WERI-Rb-1 (cell line): ENCODE measurements at regions not wholly inside any gene's neighbourhood (a gene's known extent, or its start where the extent isn't known, plus 50 kb on each side); places are given as distances from the start of the nearest gene placed in this dataset.

ENCODE experiments used
- DNase-seq: peaks from one replicate; pipeline ENCODE4 v3.0.0-alpha.2; 2020
- H3K27ac ChIP-seq: fragments of 250-450 bp; sonication (Bioruptor Pico); 2 replicates; pipeline ENCODE4 v1.5.1; 2020; ENCODE audit warnings: mild to moderate bottlenecking, moderate library complexity
- H3K27me3 ChIP-seq: fragments of 250-450 bp; sonication (Bioruptor Pico); 2 replicates; pipeline ENCODE4 v1.5.1; 2021; ENCODE audit warnings: mild to moderate bottlenecking, low read depth, moderate library complexity; ENCODE audit not compliant: insufficient read depth, severe bottlenecking
- H3K36me3 ChIP-seq: fragments of 250-450 bp; sonication (Bioruptor Pico); 2 replicates; pipeline ENCODE4 v1.5.1; 2020; ENCODE audit warnings: mild to moderate bottlenecking, moderate library complexity
- H3K4me3 ChIP-seq: 2 replicates; pipeline ENCODE4 v1.5.1; 2011; ENCODE audit warnings: low read depth, mild to moderate bottlenecking, control low read depth, low read length
- H3K9me3 ChIP-seq: fragments of 250-450 bp; sonication (Bioruptor Pico); 2 replicates; pipeline ENCODE4 v1.5.1; 2021; ENCODE audit warnings: mild to moderate bottlenecking, moderate library complexity; ENCODE audit not compliant: severe bottlenecking
- CTCF ChIP-seq: IDR thresholded peaks from 2 replicates; pipeline ENCODE4 v1.5.1; 2011; ENCODE audit warnings: low read depth, mild to moderate bottlenecking, control low read depth, inconsistent platforms, low read length

GRCh38 chr9:23635276-23635675 is 190.8 kb downstream of the ELAVL2 start:
- Histone ChIP-seq H3K27ac (no peak overlapping the region), H3K27me3 (no peaks in the 10 kb centered on the region), H3K4me3 (no peak overlapping the region), H3K9me3 (no peaks in the 10 kb centered on the region), H3K36me3 (no peaks in the 10 kb centered on the region)
- DNase-seq: no peak
- TF ChIP-seq CTCF: no peak

GRCh38 chr9:23636199-23636598 is 189.8 kb downstream of the ELAVL2 start:
- Histone ChIP-seq H3K9me3 (no peaks in the 10 kb centered on the region), H3K36me3 (no peaks in the 10 kb centered on the region), H3K27ac (no peak overlapping the region), H3K4me3 (no peak overlapping the region), H3K27me3 (no peaks in the 10 kb centered on the region)
- no peak for TF ChIP-seq CTCF
- DNase-seq: no peak

GRCh38 chr9:23638011-23638410 is 188.0 kb downstream of the ELAVL2 start:
- H3K9me3 ChIP-seq: no peaks in the 10 kb centered on the region
- H3K36me3 ChIP-seq: no peaks in the 10 kb centered on the region
- DNase-seq: no peak
- H3K27ac ChIP-seq: no peak overlapping the region
- H3K27me3 ChIP-seq: no peaks in the 10 kb centered on the region
- TF ChIP-seq CTCF: no peak
- H3K4me3 ChIP-seq: no peak overlapping the region

GRCh38 chr9:23638837-23639426 is 187.1 kb downstream of the ELAVL2 start:
- Histone ChIP-seq H3K27ac (no peak overlapping the region), H3K36me3 (no peaks in the 10 kb centered on the region), H3K9me3 (no peaks in the 10 kb centered on the region), H3K4me3 (no peak overlapping the region), H3K27me3 (no peaks in the 10 kb centered on the region)
- DNase-seq: no peak
- TF ChIP-seq CTCF: no peak
